GM12878 (cell line): ENCODE measurements at regions not wholly inside any gene's neighbourhood (a gene's known extent, or its start where the extent isn't known, plus 50 kb on each side); places are given as distances from the start of the nearest gene placed in this dataset.

Experiments used
- ATAC-seq: fragments of 200-7000 bp; cut with Tn5 transposase; 3 replicates; pipeline ENCODE4 v1.9.1; 2020; ENCODE audit warnings: mild to moderate bottlenecking, moderate library complexity
- BruUV-seq: library from RNA; stranded (reverse); fragments of 400-500 nt; replicated peaks from 2 replicates; lab custom pipeline; 2021; lab: Mats Ljungman, UMichigan
- CTCF ChIA-PET: fragments of 300-600 bp; sonication (Branson Sonifier 250); formaldehyde crosslinking; extraction: SDS; loops from one replicate; lab custom pipeline; 2021; ENCODE audit warnings: inconsistent platforms; lab: Yijun Ruan, JAX
- POLR2A ChIA-PET: fragments of 350-600 bp; formaldehyde crosslinking; extraction: SDS; loops from one replicate; lab custom pipeline; 2021; ENCODE audit warnings: inconsistent platforms; lab: Charles Lee
- RAD21 ChIA-PET: fragments of 300-600 bp; sonication (Branson Sonifier 250); formaldehyde crosslinking; loops from one replicate; lab custom pipeline; 2023; ENCODE audit warnings: antibody characterized with exemption; ENCODE audit not compliant: unreplicated experiment; lab: Charles Lee
- SMC1A ChIA-PET: fragments of 300-600 bp; sonication (Branson Sonifier 250); formaldehyde crosslinking; loops from one replicate; lab custom pipeline; 2023; ENCODE audit not compliant: unreplicated experiment, uncharacterized antibody; lab: Charles Lee
- DNase-seq: peaks from one replicate; pipeline ENCODE4 v3.0.0-alpha.2; 2011; ENCODE audit warnings: low read depth, low spot score
- FAIRE-seq: peaks from 3 replicates; lab custom pipeline; 2011; peaks lifted over from hg19 to GRCh38; lab: Jason Lieb, UNC
- H2AFZ ChIP-seq: 2 replicates; pipeline ENCODE4 v1.6.0; 2011; ENCODE audit warnings: low read depth, low read length, control low read depth; ENCODE audit not compliant: control insufficient read depth
- H3K27ac ChIP-seq: 2 replicates; pipeline ENCODE4 v1.5.1; 2011; ENCODE audit warnings: control low read depth; ENCODE audit not compliant: control insufficient read depth, insufficient read depth
- H3K27me3 ChIP-seq, 2 experiments: replicated peaks in 1 of 2; 2 replicates each; pipeline versions ENCODE4 v1.6.0 to v1.6.1; 2011; ENCODE audit warnings: low read length in 1 of 2; ENCODE audit not compliant: control insufficient read depth in 2 of 2, insufficient read depth in 2 of 2
- H3K36me3 ChIP-seq, 2 experiments: 2 replicates each; pipeline ENCODE4 v1.5.1; 2011; ENCODE audit warnings: low read length in 1 of 2; ENCODE audit not compliant: control insufficient read depth in 2 of 2, insufficient read depth in 2 of 2
- H3K4me1 ChIP-seq: 2 replicates; pipeline ENCODE4 v1.6.1; 2011; ENCODE audit warnings: mild to moderate bottlenecking, low read length, moderate library complexity, mixed read lengths; ENCODE audit not compliant: control insufficient read depth, insufficient read depth
- H3K4me2 ChIP-seq: 2 replicates; pipeline ENCODE4 v1.6.0; 2011; ENCODE audit warnings: control low read depth; ENCODE audit not compliant: control insufficient read depth, insufficient read depth
- H3K4me3 ChIP-seq: fragments of 200-600 bp; sonication (generic); 2 replicates; pipeline ENCODE4 v1.5.1; 2016
- H3K79me2 ChIP-seq: 2 replicates; pipeline ENCODE4 v1.6.0; 2011; ENCODE audit warnings: low read length; ENCODE audit not compliant: control insufficient read depth, insufficient read depth
- H3K9ac ChIP-seq: 2 replicates; pipeline ENCODE4 v1.8.0; 2011; ENCODE audit warnings: low read length, control low read depth, mixed read lengths; ENCODE audit not compliant: control insufficient read depth, insufficient read depth
- H3K9me3 ChIP-seq: replicated peaks from 3 replicates; pipeline ENCODE4 v1.5.1; 2011; ENCODE audit warnings: mild to moderate bottlenecking, low read length; ENCODE audit not compliant: control insufficient read depth, insufficient read depth
- H4K20me1 ChIP-seq: 2 replicates; pipeline ENCODE4 v1.6.0; 2011; ENCODE audit not compliant: control insufficient read depth, insufficient read depth
- BCL3 ChIP-seq: IDR thresholded peaks from 2 replicates; pipeline ENCODE4 v1.6.1; 2011; ENCODE audit warnings: borderline replicate concordance, low read depth, mild to moderate bottlenecking, moderate library complexity, low read length; ENCODE audit not compliant: insufficient read depth, poor library complexity, severe bottlenecking
- BMI1 ChIP-seq: fragments of 450-650 bp; IDR thresholded peaks from 2 replicates; pipeline ENCODE4 v1.6.1; 2016; ENCODE audit warnings: mild to moderate bottlenecking, moderate library complexity, borderline replicate concordance
- CBFB ChIP-seq: IDR thresholded peaks from 2 replicates; pipeline ENCODE4 v1.6.1; 2016; ENCODE audit warnings: antibody characterized with exemption, low read depth
- CEBPB ChIP-seq, 2 experiments: fragments of 150-350 bp in 1 of 2; IDR thresholded peaks; 2 replicates each; pipeline ENCODE4 v1.6.1; 2012 to 2014; ENCODE audit warnings: low read depth in 2 of 2, low read length in 2 of 2, borderline replicate concordance in 1 of 2, inconsistent platforms in 1 of 2
- CREM ChIP-seq: IDR thresholded peaks from 2 replicates; pipeline ENCODE4 v1.6.1; 2014; ENCODE audit warnings: antibody characterized with exemption, low read depth
- IKZF2 ChIP-seq, 2 experiments: fragments of 450-650 bp; IDR thresholded peaks; 2 replicates each; pipeline ENCODE4 v1.6.1; 2017; ENCODE audit warnings: mild to moderate bottlenecking in 2 of 2, moderate library complexity in 2 of 2
- KAT2A ChIP-seq: conservative IDR thresholded peaks from 2 replicates; pipeline ENCODE4 v1.6.1; 2011; ENCODE audit warnings: low read depth, low read length; ENCODE audit not compliant: control insufficient read depth
- NFIC ChIP-seq: IDR thresholded peaks from 2 replicates; pipeline ENCODE4 v1.6.1; 2012; ENCODE audit warnings: low read depth, mild to moderate bottlenecking, inconsistent platforms, low read length, moderate library complexity
- PAX5 ChIP-seq: IDR thresholded peaks from 2 replicates; pipeline ENCODE4 v1.6.1; 2011; ENCODE audit warnings: low read depth, low read length, borderline replicate concordance
- RB1 ChIP-seq: fragments of 450-650 bp; formaldehyde crosslinking; IDR thresholded peaks from 2 replicates; pipeline ENCODE4 v1.6.1; 2017; ENCODE audit warnings: mild to moderate bottlenecking, borderline replicate concordance
- SIX5 ChIP-seq: IDR thresholded peaks from 2 replicates; pipeline ENCODE4 v1.6.1; 2011; ENCODE audit warnings: mild to moderate bottlenecking, low read depth, low read length, moderate library complexity; ENCODE audit not compliant: severe bottlenecking
- SUZ12 ChIP-seq: fragments of 200-600 bp; sonication (generic); IDR thresholded peaks from one replicate; pipeline ENCODE4 v1.6.1; 2018; ENCODE audit warnings: antibody characterized with exemption, mild to moderate bottlenecking; ENCODE audit not compliant: unreplicated experiment
- TARDBP ChIP-seq: IDR thresholded peaks from 2 replicates; pipeline ENCODE4 v1.6.1; 2016; ENCODE audit warnings: borderline replicate concordance
- WRNIP1 ChIP-seq: IDR thresholded peaks from 2 replicates; pipeline ENCODE4 v1.6.1; 2011; ENCODE audit warnings: low read depth, low read length, improper control_type of control experiment, borderline replicate concordance
- WGBS: methylation state at CpG from one replicate; pipeline ENCODE4 v1.1.6; 2016; ENCODE audit warnings: low lambda C conversion rate; ENCODE audit not compliant: insufficient replicate concordance, insufficient coverage; ENCODE audit errors: missing lambda C conversion rate; 5-methylcytosine and 5-hydroxymethylcytosine counted together
- in situ Hi-C: fragments of 300-500 bp; cut with MboI; formaldehyde crosslinking; loops from 9 replicates; pipeline ENCODE4 v1.14.3; 2018; ENCODE audit warnings: mixed read lengths
- intact Hi-C: fragments of 100-400 bp; cut with micrococcal nuclease; formaldehyde crosslinking; loops from one replicate; pipeline ENCODE4 v1.14.2; 2022; ENCODE audit not compliant: unreplicated experiment
- TF ChIP-seq, protein P1 (sequence below): fragments of 450-650 bp; formaldehyde crosslinking; IDR thresholded peaks from 2 replicates; pipeline ENCODE4 v1.4.0; 2020; ENCODE audit warnings: mild to moderate bottlenecking, moderate library complexity
- TF ChIP-seq, protein P2 (sequence below): IDR thresholded peaks from 2 replicates; pipeline ENCODE4 v1.6.1; 2012; ENCODE audit warnings: low read depth, low read length, improper control_type of control experiment
- TF ChIP-seq, protein P3 (sequence below): fragments of 450-650 bp; IDR thresholded peaks from 2 replicates; pipeline ENCODE4 v1.6.1; 2017; ENCODE audit warnings: borderline replicate concordance

GRCh38 chr11:16542353-16542752, 186.0 kb upstream of the SOX6 start (continued):
- no peak for TF ChIP-seq PAX5
- no peak for TF ChIP-seq CEBPB (IDR thresholded peaks at IDR 0.05; ENCODE audit: borderline replicate concordance in 1 of 2, low read depth in 2 of 2, low read length in 2 of 2)
- TF ChIP-seq, protein P1, sequence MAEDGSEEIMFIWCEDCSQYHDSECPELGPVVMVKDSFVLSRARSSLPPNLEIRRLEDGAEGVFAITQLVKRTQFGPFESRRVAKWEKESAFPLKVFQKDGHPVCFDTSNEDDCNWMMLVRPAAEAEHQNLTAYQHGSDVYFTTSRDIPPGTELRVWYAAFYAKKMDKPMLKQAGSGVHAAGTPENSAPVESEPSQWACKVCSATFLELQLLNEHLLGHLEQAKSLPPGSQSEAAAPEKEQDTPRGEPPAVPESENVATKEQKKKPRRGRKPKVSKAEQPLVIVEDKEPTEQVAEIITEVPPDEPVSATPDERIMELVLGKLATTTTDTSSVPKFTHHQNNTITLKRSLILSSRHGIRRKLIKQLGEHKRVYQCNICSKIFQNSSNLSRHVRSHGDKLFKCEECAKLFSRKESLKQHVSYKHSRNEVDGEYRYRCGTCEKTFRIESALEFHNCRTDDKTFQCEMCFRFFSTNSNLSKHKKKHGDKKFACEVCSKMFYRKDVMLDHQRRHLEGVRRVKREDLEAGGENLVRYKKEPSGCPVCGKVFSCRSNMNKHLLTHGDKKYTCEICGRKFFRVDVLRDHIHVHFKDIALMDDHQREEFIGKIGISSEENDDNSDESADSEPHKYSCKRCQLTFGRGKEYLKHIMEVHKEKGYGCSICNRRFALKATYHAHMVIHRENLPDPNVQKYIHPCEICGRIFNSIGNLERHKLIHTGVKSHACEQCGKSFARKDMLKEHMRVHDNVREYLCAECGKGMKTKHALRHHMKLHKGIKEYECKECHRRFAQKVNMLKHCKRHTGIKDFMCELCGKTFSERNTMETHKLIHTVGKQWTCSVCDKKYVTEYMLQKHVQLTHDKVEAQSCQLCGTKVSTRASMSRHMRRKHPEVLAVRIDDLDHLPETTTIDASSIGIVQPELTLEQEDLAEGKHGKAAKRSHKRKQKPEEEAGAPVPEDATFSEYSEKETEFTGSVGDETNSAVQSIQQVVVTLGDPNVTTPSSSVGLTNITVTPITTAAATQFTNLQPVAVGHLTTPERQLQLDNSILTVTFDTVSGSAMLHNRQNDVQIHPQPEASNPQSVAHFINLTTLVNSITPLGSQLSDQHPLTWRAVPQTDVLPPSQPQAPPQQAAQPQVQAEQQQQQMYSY = no peak
- TF ChIP-seq SUZ12 = no peak
- TF ChIP-seq CBFB = no peak
- TF ChIP-seq, protein P2, sequence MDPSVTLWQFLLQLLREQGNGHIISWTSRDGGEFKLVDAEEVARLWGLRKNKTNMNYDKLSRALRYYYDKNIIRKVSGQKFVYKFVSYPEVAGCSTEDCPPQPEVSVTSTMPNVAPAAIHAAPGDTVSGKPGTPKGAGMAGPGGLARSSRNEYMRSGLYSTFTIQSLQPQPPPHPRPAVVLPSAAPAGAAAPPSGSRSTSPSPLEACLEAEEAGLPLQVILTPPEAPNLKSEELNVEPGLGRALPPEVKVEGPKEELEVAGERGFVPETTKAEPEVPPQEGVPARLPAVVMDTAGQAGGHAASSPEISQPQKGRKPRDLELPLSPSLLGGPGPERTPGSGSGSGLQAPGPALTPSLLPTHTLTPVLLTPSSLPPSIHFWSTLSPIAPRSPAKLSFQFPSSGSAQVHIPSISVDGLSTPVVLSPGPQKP = no peak

DNA sequence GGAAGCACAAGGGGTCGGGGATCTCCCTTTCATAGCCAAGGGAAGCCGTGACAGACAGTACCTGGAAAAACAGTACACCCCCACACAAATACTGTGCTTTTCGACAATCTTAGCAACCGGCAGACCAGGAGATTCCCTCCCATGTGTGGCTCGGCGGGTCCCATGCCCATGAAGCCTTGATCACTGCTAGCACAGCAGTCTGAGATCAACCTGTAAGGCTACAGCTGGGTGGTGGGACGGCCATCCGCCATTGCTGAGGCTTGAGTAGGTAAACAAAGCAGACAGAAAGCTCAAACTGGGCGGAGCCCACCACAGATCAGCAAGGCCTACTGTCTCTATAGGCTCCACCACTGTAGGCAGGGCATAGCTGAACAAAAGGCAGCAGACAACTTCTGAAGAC, 180.2 kb upstream of the SOX6 start:
- no peaks in the 10 kb centered on the region for H3K27me3 ChIP-seq
- intact Hi-C loops = no loop called here
- BruUV-seq = no TSS peak
- ChIA-PET CTCF (no interaction called here), SMC1A (interaction anchor here (1.6 kb wide), 1 partner anchor 78 kb away, joined by 3 read pairs; no protein-coding TSS in a partner anchor), POLR2A (no interaction called here), RAD21 (no interaction called here)
- H3K9me3 ChIP-seq = no peaks in the 10 kb centered on the region
- H3K79me2 ChIP-seq = no peaks in the 10 kb centered on the region
- ATAC-seq (no peak), DNase-seq (no peak), FAIRE-seq (no peak)
- H3K36me3 ChIP-seq = no peaks in the 10 kb centered on the region
- WGBS = 30% methylated on average over 9 of the region's 9 CpGs
- in situ Hi-C loops = no loop called here
- H3K4me2 ChIP-seq = no peak overlapping the region
- H2AFZ ChIP-seq = no peak overlapping the region
- H3K4me3 ChIP-seq = no peak overlapping the region
- H4K20me1 ChIP-seq = no peaks in the 10 kb centered on the region
- no peaks in the 10 kb centered on the region for H3K4me1 ChIP-seq
- H3K9ac ChIP-seq = no peak overlapping the region
- H3K27ac ChIP-seq = no peak overlapping the region
- TF ChIP-seq KAT2A = no peak
- TF ChIP-seq TARDBP = no peak
- no peak for TF ChIP-seq BMI1
- TF ChIP-seq CREM = no peak
- TF ChIP-seq RB1 = no peak
- TF ChIP-seq, protein P3, sequence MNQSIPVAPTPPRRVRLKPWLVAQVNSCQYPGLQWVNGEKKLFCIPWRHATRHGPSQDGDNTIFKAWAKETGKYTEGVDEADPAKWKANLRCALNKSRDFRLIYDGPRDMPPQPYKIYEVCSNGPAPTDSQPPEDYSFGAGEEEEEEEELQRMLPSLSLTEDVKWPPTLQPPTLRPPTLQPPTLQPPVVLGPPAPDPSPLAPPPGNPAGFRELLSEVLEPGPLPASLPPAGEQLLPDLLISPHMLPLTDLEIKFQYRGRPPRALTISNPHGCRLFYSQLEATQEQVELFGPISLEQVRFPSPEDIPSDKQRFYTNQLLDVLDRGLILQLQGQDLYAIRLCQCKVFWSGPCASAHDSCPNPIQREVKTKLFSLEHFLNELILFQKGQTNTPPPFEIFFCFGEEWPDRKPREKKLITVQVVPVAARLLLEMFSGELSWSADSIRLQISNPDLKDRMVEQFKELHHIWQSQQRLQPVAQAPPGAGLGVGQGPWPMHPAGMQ = no peak
- TF ChIP-seq NFIC = no peak
- no peak for TF ChIP-seq IKZF2 (IDR thresholded peaks at IDR 0.05)
- no peak for TF ChIP-seq WRNIP1
- TF ChIP-seq SIX5 = no peak
- no peak for TF ChIP-seq BCL3
